Natural killer cell treated with Interleukin-12 subunit alpha and Interleukin-12 subunit beta and Interleukin-15 and Interleukin-18, amount 100 ng/mL, for 72 hours (primary cell): ENCODE measurements at regions not wholly inside any gene's neighbourhood (a gene's known extent, or its start where the extent isn't known, plus 50 kb on each side); places are given as distances from the start of the nearest gene placed in this dataset.

ENCODE experiments used
- ATAC-seq, 2 donors: fragments of 150-1000 bp; cut with Tn5 transposase in 1 of 2; sonication (Bioruptor Pico), chemical (Tn5 transposase) in 1 of 2; 2 replicates each; pipeline ENCODE4 v1.10.0; 2021
- DNase-seq: peaks from one replicate; pipeline ENCODE4 v3.0.0; 2022; ENCODE audit warnings: low spot score
- H3K27ac Mint-ChIP-seq, 2 donors: 1 replicate in 1 of 2; 2 replicates in 1 of 2; pipeline ENCODE4 v1.8.0; 2022; ENCODE audit warnings: mixed read lengths in 2 of 2, mild to moderate bottlenecking in 1 of 2, moderate library complexity in 1 of 2
- H3K27me3 Mint-ChIP-seq, 2 donors: 1 replicate in 1 of 2; 2 replicates in 1 of 2; pipeline ENCODE4 v1.8.0; 2022; ENCODE audit warnings: mixed read lengths in 2 of 2
- H3K36me3 Mint-ChIP-seq: one replicate; pipeline ENCODE4 v1.8.0; 2022; ENCODE audit warnings: mixed read lengths
- H3K4me1 Mint-ChIP-seq, 2 donors: 1 replicate in 1 of 2; 2 replicates in 1 of 2; pipeline ENCODE4 v1.8.0; 2022; ENCODE audit warnings: low read depth in 2 of 2, mixed read lengths in 2 of 2, mild to moderate bottlenecking in 1 of 2
- H3K4me3 Mint-ChIP-seq: one replicate; pipeline ENCODE4 v1.8.0; 2022; ENCODE audit warnings: mixed read lengths
- H3K9me3 Mint-ChIP-seq: 2 replicates; pipeline ENCODE4 v1.8.0; 2022; ENCODE audit warnings: mixed read lengths

DNA sequence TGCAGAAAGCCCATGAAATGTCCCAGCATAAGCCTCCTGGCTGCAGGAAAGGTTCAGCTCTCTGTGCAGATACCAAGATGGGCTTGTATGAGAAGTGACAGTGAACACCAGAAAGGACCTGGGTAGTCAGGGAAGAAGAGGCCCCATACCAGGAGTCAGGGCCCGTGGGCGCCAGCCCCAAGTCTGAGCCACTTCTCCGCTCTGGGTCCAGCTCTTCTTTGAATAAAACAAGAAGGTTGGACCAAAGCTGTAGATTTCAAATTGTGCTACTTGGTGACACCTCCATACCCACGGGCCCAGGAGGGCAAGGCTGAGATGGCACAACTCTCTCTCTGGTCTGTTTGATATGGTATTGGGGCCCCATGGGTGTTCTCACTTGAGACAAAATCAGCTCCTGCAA, 261.5 kb downstream of the UACA start:
- Mint-ChIP-seq H3K4me1 (peaks cover 39 to 55% of the 10 kb centered on the region in 2 donors), H3K4me3 (no peak overlapping the region), H3K27ac (peak overlapping the region; percentile 51 to 66), H3K36me3 (no peaks in the 10 kb centered on the region), H3K27me3 (peaks cover 10 to 35% of the 10 kb centered on the region in 2 donors), H3K9me3 (no peaks in the 10 kb centered on the region)
- ATAC-seq: no peak
- DNase-seq: no peak

DNA sequence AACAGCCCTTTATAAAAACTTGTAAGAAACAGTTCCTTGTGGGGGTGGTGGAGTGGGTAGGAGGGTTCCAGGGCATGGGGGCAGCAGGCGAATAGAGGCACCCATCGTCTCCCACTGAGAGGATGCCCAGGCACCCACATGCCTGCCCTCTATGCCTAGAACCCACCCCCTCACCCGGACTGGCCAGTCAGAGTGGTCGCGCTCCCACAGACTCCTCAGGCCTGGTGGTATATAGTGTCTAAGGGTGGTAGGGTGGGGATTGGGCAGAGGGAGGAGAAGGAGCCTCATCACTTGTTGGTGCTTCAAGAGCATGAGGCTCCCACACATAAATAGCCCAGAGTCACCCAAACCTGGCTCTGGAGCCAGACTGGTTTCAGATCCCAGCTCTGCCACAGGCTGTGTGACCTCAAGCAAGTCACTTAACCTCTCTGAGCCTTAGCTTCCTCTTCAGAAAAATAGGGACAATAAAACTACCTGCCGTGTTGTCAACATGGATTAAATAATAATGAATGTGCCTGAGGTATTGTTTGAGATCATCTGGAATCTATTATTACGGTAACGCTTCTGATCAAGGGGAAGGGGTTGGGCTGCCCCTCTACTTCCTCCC, 262.1 kb downstream of the UACA start:
- ATAC-seq (no peak), DNase-seq (no peak)
- Mint-ChIP-seq H3K36me3 (no peaks in the 10 kb centered on the region), H3K27ac (no peak overlapping the region), H3K9me3 (no peaks in the 10 kb centered on the region), H3K27me3 (peaks cover 15 to 37% of the 10 kb centered on the region in 2 donors), H3K4me1 (peaks cover 43 to 56% of the 10 kb centered on the region in 2 donors), H3K4me3 (no peak overlapping the region)

DNA sequence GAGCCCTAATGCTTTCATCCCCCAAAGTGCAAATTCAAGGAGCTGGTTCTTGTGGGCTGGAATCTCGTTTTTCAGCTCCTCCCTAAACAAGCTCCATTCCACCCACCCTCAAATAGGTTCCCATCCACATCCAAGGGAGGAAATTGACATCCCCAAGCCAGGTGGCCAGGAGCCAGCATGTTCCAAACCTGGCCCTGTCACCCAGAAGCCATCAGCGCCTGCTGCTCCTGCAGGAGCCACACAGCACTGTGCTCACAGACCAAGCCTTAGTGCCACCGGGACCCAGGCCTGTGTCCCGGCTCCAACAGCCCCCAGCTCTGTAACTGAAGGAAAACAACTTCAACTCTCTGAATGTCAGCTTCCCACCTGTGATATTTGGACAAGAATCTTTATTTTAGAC, 263.6 kb downstream of the UACA start:
- Mint-ChIP-seq H3K4me3 (no peak overlapping the region), H3K4me1 (peaks cover 42 to 59% of the 10 kb centered on the region in 2 donors), H3K27me3 (peaks cover 15 to 44% of the 10 kb centered on the region in 2 donors), H3K9me3 (no peaks in the 10 kb centered on the region), H3K36me3 (no peaks in the 10 kb centered on the region), H3K27ac (no peak overlapping the region)
- ATAC-seq (no peak), DNase-seq (no peak)

DNA sequence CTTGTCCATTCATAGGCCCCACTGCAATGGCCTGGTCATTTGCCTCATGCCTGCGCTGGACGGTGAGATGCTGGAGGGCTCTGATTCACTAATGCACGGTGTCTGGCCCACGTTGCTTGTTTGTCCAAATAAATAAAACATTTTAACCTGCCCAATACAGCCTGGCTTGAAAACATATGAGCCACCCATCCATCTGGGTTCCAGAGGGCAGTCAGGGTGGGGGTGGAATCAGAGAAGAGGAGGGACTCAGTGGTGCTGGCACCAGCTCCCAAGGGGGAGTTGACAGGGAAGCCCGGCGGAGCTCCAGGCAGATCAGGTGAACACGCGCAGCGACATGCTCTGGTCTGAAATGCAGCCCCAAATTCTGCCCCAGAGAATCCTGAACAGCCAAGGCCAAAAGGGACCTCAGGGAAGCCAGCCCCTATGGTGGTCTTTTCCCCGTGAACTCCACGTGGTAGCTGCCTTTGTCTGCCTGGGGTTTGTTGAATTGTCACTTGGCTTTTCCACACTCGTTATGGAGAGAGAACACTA, 265.2 kb downstream of the UACA start:
- Mint-ChIP-seq H3K27me3 (peaks cover 20 to 48% of the 10 kb centered on the region in 2 donors), H3K4me3 (no peak overlapping the region), H3K27ac (peak overlapping the region in 1 of 2 donors; percentile 38), H3K36me3 (no peaks in the 10 kb centered on the region), H3K9me3 (no peaks in the 10 kb centered on the region), H3K4me1 (peaks cover 42 to 59% of the 10 kb centered on the region in 2 donors)
- DNase-seq: no peak
- ATAC-seq: no peak

DNA sequence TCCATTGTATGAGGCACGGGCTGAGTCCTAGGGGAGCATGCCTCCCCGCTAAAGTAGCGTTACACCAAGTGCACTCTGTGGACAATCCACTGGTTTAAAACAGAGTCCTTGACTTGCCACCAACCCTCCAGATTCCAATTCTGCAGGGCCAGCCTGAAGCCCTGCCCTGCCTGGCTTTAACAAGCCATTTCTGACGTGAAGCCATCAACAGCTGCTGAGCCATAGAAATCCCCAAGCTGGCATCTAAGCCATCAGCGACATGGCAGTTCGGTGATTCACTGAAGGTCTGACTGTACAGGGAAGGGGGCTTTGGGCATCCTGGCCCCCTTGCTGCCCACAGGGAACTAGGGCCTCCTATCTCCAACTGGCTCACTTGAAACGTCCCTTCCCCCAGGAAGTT, 265.7 kb downstream of the UACA start:
- H3K4me3 Mint-ChIP-seq: no peak overlapping the region
- ATAC-seq (no peak), DNase-seq (no peak)
- no peaks in the 10 kb centered on the region for H3K36me3 Mint-ChIP-seq
- peaks cover 22 to 45% of the 10 kb centered on the region in 2 donors for H3K27me3 Mint-ChIP-seq
- peaks cover 42 to 59% of the 10 kb centered on the region in 2 donors for H3K4me1 Mint-ChIP-seq
- H3K27ac Mint-ChIP-seq: peak overlapping the region in 1 of 2 donors; percentile 38
- H3K9me3 Mint-ChIP-seq: no peaks in the 10 kb centered on the region

DNA sequence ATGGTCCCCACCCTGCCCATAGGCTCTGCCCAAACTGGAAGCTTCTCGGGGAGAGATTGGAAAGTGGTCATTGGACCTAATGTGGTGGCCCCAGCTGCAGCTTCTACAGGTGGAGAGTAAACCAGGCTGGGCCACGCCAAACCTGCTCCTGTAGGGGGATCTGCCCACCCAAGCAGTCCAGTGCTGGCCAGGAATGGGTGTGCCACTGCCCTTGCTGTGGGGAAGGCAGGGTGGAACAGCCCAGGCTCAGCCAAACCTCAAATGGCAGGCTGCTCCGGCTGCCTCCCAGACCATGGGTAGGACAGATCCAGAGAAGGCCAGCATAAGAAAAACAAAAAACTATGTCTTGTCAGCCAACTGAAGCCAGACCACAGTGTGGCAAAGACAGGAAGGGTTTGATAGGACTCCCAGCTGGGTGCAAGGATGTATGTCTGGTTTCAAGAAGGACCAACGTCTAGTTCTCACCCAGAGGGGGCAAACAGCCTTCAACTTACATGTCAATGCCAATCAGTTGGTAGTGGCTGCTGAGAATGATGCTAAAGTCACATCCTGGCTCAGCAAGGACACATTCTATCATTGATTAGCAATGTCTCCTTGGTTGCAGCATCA, 267.3 kb downstream of the UACA start:
- DNase-seq: no peak
- peaks cover 53 to 66% of the 10 kb centered on the region in 2 donors for H3K4me1 Mint-ChIP-seq
- no peak for ATAC-seq

DNA sequence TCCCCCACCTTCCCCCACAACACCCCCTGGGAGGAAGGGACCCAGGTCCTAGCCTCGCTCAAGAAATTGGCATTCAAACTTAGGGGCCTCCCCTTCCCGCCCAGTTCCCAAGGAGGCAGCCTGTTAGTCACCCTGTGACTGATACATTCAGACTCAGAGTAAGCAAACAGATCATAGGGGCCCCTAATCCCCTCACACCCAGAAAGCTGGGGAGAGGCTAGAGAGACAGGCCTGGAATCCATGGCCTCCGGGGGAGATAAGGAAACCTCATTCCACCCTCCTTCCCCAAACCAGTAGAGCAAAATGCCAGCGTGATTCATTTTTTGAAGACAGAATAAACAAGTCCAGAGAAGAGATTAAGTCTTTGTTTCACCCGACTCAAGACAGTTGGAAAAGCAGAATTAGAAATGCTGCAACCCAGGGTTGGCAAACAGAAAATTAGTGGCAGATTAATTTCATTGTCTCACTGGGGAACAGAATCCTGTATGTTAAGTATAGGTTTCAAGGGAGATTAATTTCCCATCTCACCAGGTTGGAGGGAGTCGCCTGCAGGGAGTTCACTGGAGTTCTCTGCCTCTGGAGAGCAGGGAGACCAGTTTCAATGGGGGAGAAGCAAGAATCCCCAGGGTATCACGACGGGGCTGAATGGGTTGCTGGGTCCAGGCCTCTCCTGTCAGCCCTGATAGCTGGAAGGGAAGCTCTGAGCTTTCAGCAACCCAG, 268.3 kb downstream of the UACA start:
- Mint-ChIP-seq H3K36me3 (no peaks in the 10 kb centered on the region), H3K9me3 (no peaks in the 10 kb centered on the region), H3K4me3 (peak overlapping the region; percentile 7), H3K27ac (peak overlapping the region in 1 of 2 donors; percentile 17), H3K4me1 (peaks cover 62 to 76% of the 10 kb centered on the region in 2 donors), H3K27me3 (peaks cover 22 to 42% of the 10 kb centered on the region in 2 donors)
- ATAC-seq (no peak), DNase-seq (no peak)

More for the DNA sequence above, 267.3 kb downstream of the UACA start:
- no peak overlapping the region for H3K27ac Mint-ChIP-seq
- no peak overlapping the region for H3K4me3 Mint-ChIP-seq
- H3K27me3 Mint-ChIP-seq: peaks cover 22 to 39% of the 10 kb centered on the region in 2 donors
- no peaks in the 10 kb centered on the region for H3K36me3 Mint-ChIP-seq
- no peaks in the 10 kb centered on the region for H3K9me3 Mint-ChIP-seq

DNA sequence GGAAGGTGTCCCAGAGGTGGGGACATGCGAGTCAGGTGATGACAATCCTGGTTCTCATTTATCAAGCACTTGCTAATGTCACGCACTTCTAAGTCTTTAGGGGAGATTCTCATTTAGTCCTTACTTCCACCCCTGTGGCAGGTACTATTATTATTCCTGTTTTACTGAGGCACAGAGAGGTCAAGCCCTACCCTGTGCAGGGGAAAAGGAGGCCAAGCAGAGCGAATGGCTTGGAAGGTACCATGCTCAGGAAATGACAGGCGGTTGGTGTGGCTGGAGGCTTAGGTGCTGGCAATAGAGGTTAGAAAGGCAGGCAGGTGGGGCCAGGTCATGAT, 268.9 kb downstream of the UACA start:
- Mint-ChIP-seq H3K36me3 (no peaks in the 10 kb centered on the region), H3K27me3 (peaks cover 22 to 46% of the 10 kb centered on the region in 2 donors), H3K27ac (peak overlapping the region in 1 of 2 donors; percentile 17), H3K4me3 (no peak overlapping the region), H3K4me1 (peaks cover 66 to 81% of the 10 kb centered on the region in 2 donors), H3K9me3 (no peaks in the 10 kb centered on the region)
- ATAC-seq: no peak
- no peak for DNase-seq

DNA sequence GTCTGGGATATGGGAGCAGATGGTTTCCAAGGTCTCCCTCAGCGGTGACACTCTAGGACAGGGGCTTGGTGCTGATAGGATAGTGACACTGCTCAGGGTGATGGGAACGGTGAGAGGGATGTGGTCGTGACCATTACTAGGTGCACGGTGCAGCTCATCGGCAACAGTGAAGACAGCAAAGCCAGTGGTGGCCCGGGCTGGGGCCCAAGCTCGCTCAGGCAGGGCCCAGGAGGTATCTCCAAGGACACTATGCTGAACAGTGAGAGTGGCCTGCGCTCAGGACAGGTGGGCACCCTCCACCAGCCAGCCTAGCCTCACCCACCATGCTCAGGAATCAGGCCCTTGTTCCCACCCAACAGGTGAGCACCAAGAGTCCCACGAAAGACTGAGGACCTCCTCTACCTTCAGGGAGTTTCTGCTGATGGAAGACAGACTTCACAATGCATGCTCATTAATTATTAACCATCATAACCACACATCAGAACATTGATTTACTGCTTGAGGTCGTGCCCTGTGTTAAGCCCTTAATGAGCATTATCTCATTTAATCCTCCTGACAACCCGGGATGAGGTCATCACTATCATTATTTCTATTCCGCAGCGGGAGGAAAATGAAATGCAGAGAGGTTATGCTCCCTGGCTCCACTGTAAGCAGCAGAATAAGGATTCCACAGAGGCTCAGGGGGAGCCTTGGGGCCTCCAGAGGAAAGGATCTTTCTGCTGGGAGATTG, 269.4 kb downstream of the UACA start:
- ATAC-seq (no peak), DNase-seq (no peak)
- Mint-ChIP-seq H3K9me3 (no peaks in the 10 kb centered on the region), H3K4me1 (peaks cover 68 to 85% of the 10 kb centered on the region in 2 donors), H3K36me3 (no peaks in the 10 kb centered on the region), H3K4me3 (peak overlapping the region; percentile 62), H3K27me3 (peaks cover 24 to 45% of the 10 kb centered on the region in 2 donors), H3K27ac (peak overlapping the region in 1 of 2 donors; percentile 90)

DNA sequence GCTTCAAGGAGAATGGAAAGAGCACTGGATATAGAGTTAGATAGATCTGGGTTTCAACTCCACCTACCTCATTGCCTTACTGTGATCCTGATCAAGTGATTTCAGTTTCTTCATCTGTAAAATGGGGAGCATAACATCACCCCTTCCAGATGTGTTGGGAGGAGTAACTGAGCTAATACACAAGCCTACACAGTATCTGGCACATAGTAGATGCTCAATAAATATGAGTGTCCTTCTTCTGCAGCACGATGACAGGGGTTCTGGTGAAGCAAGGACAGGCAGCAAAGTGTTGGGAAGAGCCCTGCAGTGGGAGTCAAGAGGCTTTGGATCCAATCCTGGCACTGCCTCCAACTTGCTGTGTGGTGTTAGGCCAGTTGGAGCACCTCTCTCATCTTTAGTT, 270.0 kb downstream of the UACA start:
- H3K4me3 Mint-ChIP-seq: peak overlapping the region; percentile 62
- H3K27ac Mint-ChIP-seq: peak overlapping the region; percentile 90
- H3K9me3 Mint-ChIP-seq: no peaks in the 10 kb centered on the region
- peaks cover 29 to 48% of the 10 kb centered on the region in 2 donors for H3K27me3 Mint-ChIP-seq
- peaks cover 72 to 88% of the 10 kb centered on the region in 2 donors for H3K4me1 Mint-ChIP-seq
- H3K36me3 Mint-ChIP-seq: no peaks in the 10 kb centered on the region
- ATAC-seq (no peak), DNase-seq (no peak)

DNA sequence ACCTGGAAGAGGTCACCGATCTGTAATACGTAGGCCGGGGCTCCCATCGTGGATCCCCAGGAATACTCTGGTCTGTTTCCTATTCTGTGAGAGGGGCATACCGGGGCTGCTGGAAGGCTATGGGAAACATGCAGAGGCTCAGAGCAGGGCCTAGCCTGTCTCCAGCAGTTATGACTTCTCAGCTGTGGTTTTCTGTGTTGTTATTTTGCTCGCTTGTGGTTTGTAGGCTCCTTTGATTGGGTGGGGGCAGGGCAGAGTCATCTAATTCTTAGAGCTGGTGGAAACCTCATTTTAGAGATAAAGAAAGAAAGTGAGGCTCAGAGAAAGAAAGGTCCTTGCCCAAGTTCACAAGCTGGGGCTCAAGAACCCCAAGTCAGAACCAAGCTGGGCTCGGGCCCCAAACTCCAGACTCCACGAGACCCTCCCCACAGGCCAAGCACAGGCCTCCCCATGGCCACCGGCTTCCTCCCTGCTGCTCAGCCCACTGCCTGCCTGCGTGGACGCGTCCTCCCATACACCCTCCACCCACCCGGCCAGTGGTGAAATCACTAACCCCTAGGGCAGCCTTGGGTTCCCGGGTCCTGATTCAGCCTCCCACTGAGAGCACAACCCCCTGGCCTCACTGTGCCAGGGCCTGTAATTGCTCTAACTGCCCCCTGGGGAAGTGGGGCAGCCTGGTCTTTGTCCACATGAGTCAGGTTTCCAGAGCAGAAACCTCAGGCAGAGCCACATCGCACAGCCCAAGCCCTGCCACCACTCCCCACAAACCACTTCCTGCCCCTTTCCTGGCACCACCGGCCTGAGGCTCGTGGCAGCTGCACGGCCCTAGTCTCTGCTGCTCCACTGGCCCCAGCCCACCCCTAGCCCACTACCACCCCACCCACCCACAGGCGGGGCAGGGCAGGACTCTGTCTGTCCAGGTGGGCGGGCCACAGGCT, 270.8 kb downstream of the UACA start:
- Mint-ChIP-seq H3K36me3 (no peaks in the 10 kb centered on the region), H3K4me3 (peak overlapping the region; percentile 62), H3K27ac (peak overlapping the region; percentile 90), H3K9me3 (no peaks in the 10 kb centered on the region), H3K27me3 (peaks cover 26 to 45% of the 10 kb centered on the region in 2 donors), H3K4me1 (peaks cover 78 to 90% of the 10 kb centered on the region in 2 donors)
- DNase-seq: peak; percentile 94
- ATAC-seq: peak; percentile 87 to 90

DNA sequence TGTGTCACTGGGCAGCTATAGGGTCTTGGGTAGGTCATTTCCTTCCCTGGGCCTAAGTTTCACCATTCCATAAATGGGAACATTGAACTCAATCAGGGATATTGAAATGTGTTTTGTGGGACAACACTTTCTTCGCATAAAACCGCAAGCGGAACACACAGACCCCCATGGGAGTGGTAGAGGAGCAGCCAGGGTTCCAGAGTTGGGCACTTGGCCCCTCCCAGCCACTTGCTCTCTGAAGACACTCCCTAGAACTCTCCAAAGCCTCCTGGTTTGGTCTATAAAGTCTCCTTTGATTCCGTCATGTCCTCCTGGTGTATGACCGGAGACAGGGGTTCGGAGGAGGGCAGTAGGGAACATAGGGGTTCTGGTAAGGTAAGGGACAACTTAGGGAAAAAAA, 271.7 kb downstream of the UACA start:
- peak overlapping the region; percentile 90 for H3K27ac Mint-ChIP-seq

More for the DNA sequence above, 271.7 kb downstream of the UACA start:
- peaks cover 17 to 36% of the 10 kb centered on the region in 2 donors for H3K27me3 Mint-ChIP-seq
- ATAC-seq: no peak
- peaks cover 80 to 90% of the 10 kb centered on the region in 2 donors for H3K4me1 Mint-ChIP-seq
- no peaks in the 10 kb centered on the region for H3K9me3 Mint-ChIP-seq
- H3K4me3 Mint-ChIP-seq: peak overlapping the region; percentile 62
- no peaks in the 10 kb centered on the region for H3K36me3 Mint-ChIP-seq
- DNase-seq: no peak
